Stomach (tissue), 8 donors: ENCODE measurements at regions not wholly inside any gene's neighbourhood (a gene's known extent, or its start where the extent isn't known, plus 50 kb on each side); places are given as distances from the start of the nearest gene placed in this dataset.

ENCODE experiments used
- DNase-seq, 2 donors: peaks; one replicate each; pipeline versions ENCODE4 v3.0.0 to v3.0.0-alpha.2; 2013 to 2019
- H3K27ac ChIP-seq, 5 donors: fragments of 200-600 bp in 4 of 5; sonication (generic) in 4 of 5; one replicate each; pipeline ENCODE4 v1.5.1; 2013 to 2019; ENCODE audit warnings: mild to moderate bottlenecking in 1 of 5, moderate library complexity in 1 of 5
- H3K27me3 ChIP-seq, 3 donors: fragments of 200-600 bp; sonication (generic); one replicate each; pipeline ENCODE4 v1.5.1; 2017 to 2019; ENCODE audit warnings: mixed run types in 1 of 3
- H3K36me3 ChIP-seq, 4 donors: fragments of 200-600 bp; sonication (generic); 1 replicate in 3 of 4; 2 replicates in 1 of 4; pipeline ENCODE4 v1.5.1; 2016 to 2019
- H3K4me1 ChIP-seq, 4 donors: fragments of 200-600 bp; sonication (generic); one replicate each; pipeline ENCODE4 v1.5.1; 2016 to 2019
- H3K4me3 ChIP-seq, 4 donors: fragments of 200-600 bp; sonication (generic) in 3 of 4; one replicate each; pipeline ENCODE4 v1.5.1; 2016 to 2019; ENCODE audit warnings: mild to moderate bottlenecking in 1 of 4
- H3K9me3 ChIP-seq, 4 donors: fragments of 200-600 bp; sonication (generic); one replicate each; pipeline ENCODE4 v1.5.1; 2016 to 2019
- CTCF ChIP-seq, 7 experiments: fragments of 450-650 bp in 4 of 7; fragments of 200-600 bp in 3 of 7; sonication (generic) in 3 of 7; IDR thresholded peaks; one replicate each; pipeline ENCODE4 v1.5.1; 2016 to 2019; ENCODE audit warnings: antibody characterized with exemption in 7 of 7, control low read depth in 2 of 7, mild to moderate bottlenecking in 1 of 7
- EP300 ChIP-seq: sonication (generic); formaldehyde crosslinking; IDR thresholded peaks from one replicate; pipeline ENCODE4 v1.6.1; 2017; ENCODE audit warnings: antibody characterized with exemption
- POLR2A ChIP-seq, 4 donors: fragments of 450-650 bp; IDR thresholded peaks; one replicate each; pipeline ENCODE4 v1.6.1; 2016; ENCODE audit warnings: antibody characterized with exemption in 4 of 4, control low read depth in 2 of 4, mild to moderate bottlenecking in 1 of 4, moderate library complexity in 1 of 4
- POLR2AphosphoS5 ChIP-seq, 3 donors: sonication (generic); formaldehyde crosslinking; IDR thresholded peaks; one replicate each; pipeline ENCODE4 v1.6.1; 2016; ENCODE audit warnings: antibody characterized with exemption in 3 of 3
- WGBS, 5 donors: extraction: QIAGEN DNeasy Blood & Tissue Kit in 3 of 5; methylation state at CpG; one replicate each; pipeline versions ENCODE4 v1.1.5 to v1.1.7; 2013 to 2018; 5-methylcytosine and 5-hydroxymethylcytosine counted together
- intact Hi-C: fragments of 100-400 bp; cut with DNase I; formaldehyde crosslinking; loops from one replicate; pipeline ENCODE4 v1.15.1; 2023; ENCODE audit warnings: low total_unique reads
- donor health status: healthy with polysubstance abuse.
- donor health status: Bipolar disorder and iron deficiency.
- donor health status: healthy.

- H3K4me3 ChIP-seq, result no peak overlapping the region
- WGBS, 5 donors, result 26 to 50% (median 39%) methylated on average over 2 of the region's 2 CpGs
- peaks cover 0 to 13% (median 0%) of the 10 kb centered on the region in 4 donors for H3K4me1 ChIP-seq
- H3K27me3 ChIP-seq, result no peaks in the 10 kb centered on the region
- intact Hi-C loops, result no loop called here
- no peaks in the 10 kb centered on the region for H3K9me3 ChIP-seq
- peak overlapping the region in 2 of 5 donors; percentile 2 to 27 for H3K27ac ChIP-seq
- DNase-seq, result peak in 1 of 2 donors; percentile 76
- TF ChIP-seq POLR2A (IDR thresholded peaks at IDR 0.05) (no peak), POLR2AphosphoS5 (IDR thresholded peaks at IDR 0.05) (no peak), CTCF (IDR thresholded peaks at IDR 0.05) (no peak), EP300 (no peak)
- no peaks in the 10 kb centered on the region for H3K36me3 ChIP-seq
Observed at GRCh38 chr7:25360451-25360850, 132.2 kb upstream of the NPVF start.

- Histone ChIP-seq H3K27ac (no peak overlapping the region), H3K4me1 (peaks cover 0 to 13% (median 0%) of the 10 kb centered on the region in 4 donors), H3K4me3 (no peak overlapping the region), H3K9me3 (no peaks in the 10 kb centered on the region), H3K27me3 (no peaks in the 10 kb centered on the region), H3K36me3 (no peaks in the 10 kb centered on the region)
- intact Hi-C loops, result no loop called here
- DNase-seq, result no peak
- 70 to 77% (median 74%) methylated on average over 5 of the region's 5 CpGs for WGBS, 5 donors
- TF ChIP-seq POLR2A (IDR thresholded peaks at IDR 0.05) (no peak), CTCF (IDR thresholded peaks at IDR 0.05) (no peak), POLR2AphosphoS5 (IDR thresholded peaks at IDR 0.05) (no peak), EP300 (no peak)
Observed at GRCh38 chr7:25361387-25361786, 133.1 kb upstream of the NPVF start.

GRCh38 chr7:25361863-25362262 lies 133.6 kb upstream of the NPVF start:
- no peak overlapping the region for H3K4me3 ChIP-seq

GRCh38 chr7:25368599-25369201 lies 140.4 kb upstream of the NPVF start:
- H3K27ac ChIP-seq, result no peak overlapping the region
- H3K4me3 ChIP-seq, result no peak overlapping the region
- H3K36me3 ChIP-seq, result no peaks in the 10 kb centered on the region
- peaks cover 0 to 10% (median 4%) of the 10 kb centered on the region in 4 donors for H3K4me1 ChIP-seq
- peaks cover 0 to 16% (median 10%) of the 10 kb centered on the region in 4 donors for H3K9me3 ChIP-seq
- 80 to 96% (median 91%) methylated on average over 5 of the region's 5 CpGs for WGBS, 5 donors
- TF ChIP-seq EP300, result no peak
- TF ChIP-seq CTCF (IDR thresholded peaks at IDR 0.05), result no peak
- no peak for TF ChIP-seq POLR2A (IDR thresholded peaks at IDR 0.05)
- TF ChIP-seq POLR2AphosphoS5 (IDR thresholded peaks at IDR 0.05), result no peak
- intact Hi-C loops, result no loop called here
- H3K27me3 ChIP-seq, result no peaks in the 10 kb centered on the region
- DNase-seq, result no peak

More at GRCh38 chr7:25361863-25362262, 133.6 kb upstream of the NPVF start:
- Histone ChIP-seq H3K27me3 (no peaks in the 10 kb centered on the region), H3K27ac (no peak overlapping the region), H3K4me1 (peaks cover 0 to 13% (median 0%) of the 10 kb centered on the region in 4 donors), H3K9me3 (no peaks in the 10 kb centered on the region), H3K36me3 (no peaks in the 10 kb centered on the region)
- WGBS, 5 donors, result 28 to 56% (median 40%) methylated on average over 1 of the region's 1 CpG
- intact Hi-C loops, result no loop called here
- TF ChIP-seq POLR2A (IDR thresholded peaks at IDR 0.05) (no peak), CTCF (IDR thresholded peaks at IDR 0.05) (no peak), EP300 (no peak), POLR2AphosphoS5 (IDR thresholded peaks at IDR 0.05) (no peak)
- DNase-seq, result peak in 1 of 2 donors; percentile 15
